ENCODE measurements at regions not wholly inside any gene's neighbourhood (a gene's known extent, or its start where the extent isn't known, plus 50 kb on each side); places are given as distances from the start of the nearest gene placed in this dataset.

DNA sequence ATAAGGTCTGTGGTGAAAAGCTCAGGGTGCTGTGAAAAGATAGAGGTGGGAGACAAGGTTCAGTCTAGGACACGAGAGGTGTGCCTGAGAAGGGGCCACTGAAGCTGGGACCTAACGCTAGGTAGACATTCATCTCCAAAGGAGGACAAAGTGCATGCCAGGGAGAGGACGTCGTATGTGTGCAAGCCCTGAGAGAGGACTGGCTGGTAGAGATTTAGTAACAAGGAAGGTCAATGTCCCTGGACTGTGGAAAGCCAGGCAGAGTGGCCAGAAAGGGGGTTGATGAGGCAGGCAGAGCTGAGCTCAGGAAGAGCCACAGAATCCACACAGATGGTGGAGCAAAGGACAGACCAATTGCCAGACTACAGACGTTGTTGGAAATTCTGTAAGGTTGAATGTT is 817.6 kb downstream of the CCSER2 start:
- no peak for DNase-seq (ENCODE audit: low read depth)
- TF ChIP-seq POLR2A (IDR thresholded peaks at IDR 0.05; ENCODE audit: extremely low read depth, insufficient read length) (no peak), MAX (IDR thresholded peaks at IDR 0.05; ENCODE audit: low read depth, low read length) (no peak), MYC (IDR thresholded peaks at IDR 0.05; ENCODE audit: low read depth, low read length) (no peak)
- TF ChIP-seq, protein P1, sequence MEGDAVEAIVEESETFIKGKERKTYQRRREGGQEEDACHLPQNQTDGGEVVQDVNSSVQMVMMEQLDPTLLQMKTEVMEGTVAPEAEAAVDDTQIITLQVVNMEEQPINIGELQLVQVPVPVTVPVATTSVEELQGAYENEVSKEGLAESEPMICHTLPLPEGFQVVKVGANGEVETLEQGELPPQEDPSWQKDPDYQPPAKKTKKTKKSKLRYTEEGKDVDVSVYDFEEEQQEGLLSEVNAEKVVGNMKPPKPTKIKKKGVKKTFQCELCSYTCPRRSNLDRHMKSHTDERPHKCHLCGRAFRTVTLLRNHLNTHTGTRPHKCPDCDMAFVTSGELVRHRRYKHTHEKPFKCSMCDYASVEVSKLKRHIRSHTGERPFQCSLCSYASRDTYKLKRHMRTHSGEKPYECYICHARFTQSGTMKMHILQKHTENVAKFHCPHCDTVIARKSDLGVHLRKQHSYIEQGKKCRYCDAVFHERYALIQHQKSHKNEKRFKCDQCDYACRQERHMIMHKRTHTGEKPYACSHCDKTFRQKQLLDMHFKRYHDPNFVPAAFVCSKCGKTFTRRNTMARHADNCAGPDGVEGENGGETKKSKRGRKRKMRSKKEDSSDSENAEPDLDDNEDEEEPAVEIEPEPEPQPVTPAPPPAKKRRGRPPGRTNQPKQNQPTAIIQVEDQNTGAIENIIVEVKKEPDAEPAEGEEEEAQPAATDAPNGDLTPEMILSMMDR (IDR thresholded peaks at IDR 0.05; ENCODE audit: low read depth, low read length), result no peak
- no peak overlapping the region for H3K4me3 ChIP-seq (ENCODE audit: low read depth, low read length)

DNA sequence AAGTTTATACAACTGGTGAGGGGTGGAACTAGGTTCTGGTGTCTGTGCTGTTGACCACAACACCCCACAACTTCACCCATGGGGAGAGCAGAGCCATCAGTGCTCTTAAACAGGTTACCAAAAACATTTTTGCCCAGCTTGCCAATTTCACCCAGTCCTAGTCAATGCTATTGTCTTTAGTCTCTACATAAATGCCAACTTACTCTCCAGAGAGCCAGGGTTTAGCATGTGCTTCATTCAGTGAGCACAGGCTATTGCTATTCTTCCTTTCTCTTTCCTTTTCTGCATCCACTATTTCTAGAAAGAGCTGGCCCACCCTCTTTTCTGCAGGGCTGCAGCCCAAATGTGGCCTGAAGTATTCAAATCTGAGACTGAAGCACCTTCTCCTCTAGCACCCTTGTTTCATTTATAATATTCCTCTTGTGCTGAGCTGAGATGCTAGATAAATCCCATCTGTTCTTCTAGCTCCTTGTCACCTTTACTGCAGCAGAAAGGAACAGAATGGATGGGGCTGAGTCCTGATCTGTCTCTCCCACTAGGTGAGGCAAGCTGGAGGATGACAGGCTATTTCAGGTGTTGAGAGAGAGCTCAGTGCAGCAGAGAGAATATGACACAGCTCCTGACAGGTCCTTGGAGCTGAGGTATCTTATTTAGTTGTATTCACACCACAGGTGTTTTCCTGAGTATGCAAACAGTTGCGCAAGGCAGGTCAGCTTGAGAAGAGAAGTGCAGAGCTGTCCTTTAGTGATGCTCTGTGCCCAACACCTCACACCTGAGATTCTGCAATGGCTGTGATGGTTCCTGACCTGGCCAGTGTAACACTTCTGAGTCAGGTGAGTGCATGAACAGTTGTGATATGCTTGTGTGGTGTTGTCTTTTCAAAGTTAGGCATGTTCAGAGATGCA is 819.2 kb downstream of the CCSER2 start:
- H3K4me3 ChIP-seq (ENCODE audit: low read depth, low read length), result no peak overlapping the region
- no peak for DNase-seq (ENCODE audit: low read depth)
- no peak for TF ChIP-seq POLR2A (IDR thresholded peaks at IDR 0.05; ENCODE audit: extremely low read depth, insufficient read length)

DNA sequence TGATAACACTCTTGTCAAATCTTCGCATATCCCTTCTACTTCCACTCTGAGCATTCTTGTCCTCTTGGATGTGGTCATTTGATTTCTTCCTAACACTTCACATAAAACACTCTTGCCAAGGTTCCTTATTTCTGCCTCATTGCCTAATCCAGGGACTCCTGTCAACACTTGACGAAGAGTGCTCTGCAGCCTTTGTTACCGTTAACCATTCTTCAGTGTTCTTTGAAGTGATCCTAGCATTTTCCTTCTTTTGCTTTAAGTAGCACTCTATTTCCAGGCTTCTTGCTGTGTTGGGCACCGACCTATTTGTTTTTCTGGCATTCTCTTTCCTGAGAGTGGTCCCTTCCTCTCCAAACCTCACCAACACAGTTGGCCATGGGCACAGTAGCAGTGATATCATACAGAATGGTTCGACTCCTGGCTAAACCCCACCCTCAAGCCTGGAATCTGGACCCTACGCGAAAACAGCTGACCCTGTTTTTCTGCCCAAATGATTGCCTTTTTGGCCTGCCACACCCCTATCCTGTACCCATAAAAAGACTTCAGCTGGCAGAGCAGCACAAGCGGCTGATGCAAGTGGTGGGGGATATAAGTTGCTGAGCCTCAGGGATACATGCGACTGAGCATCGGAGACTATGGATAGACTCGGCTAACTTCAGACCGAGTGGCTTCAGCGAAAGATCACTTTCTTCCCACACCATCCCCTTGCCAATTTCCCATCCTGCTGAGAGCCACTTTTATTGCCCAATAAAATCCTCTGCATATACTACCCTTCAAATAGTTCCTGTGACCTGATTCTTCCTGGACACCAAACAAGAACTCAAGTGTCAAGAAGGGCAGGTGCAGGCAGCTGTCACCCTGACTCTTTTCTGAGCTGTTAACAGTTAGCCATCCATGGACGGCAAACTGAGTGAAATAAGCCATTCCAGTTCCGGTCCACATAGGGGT is 820.6 kb downstream of the CCSER2 start:
- TF ChIP-seq POLR2A (IDR thresholded peaks at IDR 0.05; ENCODE audit: extremely low read depth, insufficient read length) (no peak), MYC (IDR thresholded peaks at IDR 0.05; ENCODE audit: low read depth, low read length) (no peak), MAX (IDR thresholded peaks at IDR 0.05; ENCODE audit: low read depth, low read length) (no peak)
- TF ChIP-seq, protein P1 (IDR thresholded peaks at IDR 0.05; ENCODE audit: low read depth, low read length), result no peak
- DNase-seq (ENCODE audit: low read depth), result no peak
- H3K4me3 ChIP-seq (ENCODE audit: low read depth, low read length), result no peak overlapping the region

DNA sequence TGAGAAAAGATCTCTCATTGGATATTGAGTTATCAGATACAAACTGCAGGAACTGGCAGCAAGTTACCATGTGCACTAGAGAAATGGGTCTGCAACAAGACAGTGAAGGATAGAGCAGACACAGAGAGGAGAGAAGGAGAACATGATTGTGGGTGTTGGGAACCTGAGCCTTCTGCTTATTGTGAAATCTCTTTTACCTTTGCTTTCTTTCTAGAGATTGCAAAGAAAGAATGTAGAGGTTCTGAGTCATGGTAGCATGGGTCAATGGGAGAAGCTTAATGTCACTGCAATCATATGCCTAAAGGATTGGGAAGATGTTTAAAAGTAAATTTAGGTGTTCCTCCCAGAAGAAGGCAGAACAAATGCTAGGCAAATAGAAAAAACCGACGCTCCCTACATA is 821.4 kb downstream of the CCSER2 start:
- DNase-seq (ENCODE audit: low read depth), result no peak
- TF ChIP-seq POLR2A (IDR thresholded peaks at IDR 0.05; ENCODE audit: extremely low read depth, insufficient read length) (no peak), MYC (IDR thresholded peaks at IDR 0.05; ENCODE audit: low read depth, low read length) (no peak), MAX (IDR thresholded peaks at IDR 0.05; ENCODE audit: low read depth, low read length) (no peak)
- TF ChIP-seq, protein P1 (IDR thresholded peaks at IDR 0.05; ENCODE audit: low read depth, low read length), result no peak
- no peak overlapping the region for H3K4me3 ChIP-seq (ENCODE audit: low read depth, low read length)

DNA sequence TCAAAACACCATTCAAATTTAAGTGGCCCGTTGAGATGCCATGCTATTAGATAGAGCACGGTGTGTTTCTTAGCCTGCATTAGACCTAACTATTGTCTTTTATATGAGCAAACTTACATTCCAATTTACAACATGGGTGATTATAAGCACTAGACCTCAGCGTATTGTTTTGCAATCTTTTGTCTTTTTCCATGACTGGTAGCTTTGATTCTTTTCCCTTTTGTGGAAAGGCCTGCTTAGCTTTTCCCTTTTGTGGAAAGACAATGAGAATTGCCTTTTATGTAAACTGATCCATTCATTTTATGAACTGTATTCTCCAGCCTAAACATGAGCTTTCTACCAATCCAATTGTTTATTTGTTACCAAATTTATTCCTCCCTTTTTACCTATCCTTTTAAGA is 823.1 kb downstream of the CCSER2 start:
- TF ChIP-seq, protein P1 (IDR thresholded peaks at IDR 0.05; ENCODE audit: low read depth, low read length), result no peak
- no peak for TF ChIP-seq MAX (IDR thresholded peaks at IDR 0.05; ENCODE audit: low read depth, low read length)
- TF ChIP-seq MYC (IDR thresholded peaks at IDR 0.05; ENCODE audit: low read depth, low read length), result no peak
- no peak for TF ChIP-seq POLR2A (IDR thresholded peaks at IDR 0.05; ENCODE audit: extremely low read depth, insufficient read length)
- H3K4me3 ChIP-seq (ENCODE audit: low read depth, low read length), result no peak overlapping the region
- no peak for DNase-seq (ENCODE audit: low read depth)

- DNase-seq (ENCODE audit: low read depth), result no peak
- H3K4me3 ChIP-seq (ENCODE audit: low read depth, low read length), result no peak overlapping the region
- TF ChIP-seq MYC (IDR thresholded peaks at IDR 0.05; ENCODE audit: low read depth, low read length) (no peak), MAX (IDR thresholded peaks at IDR 0.05; ENCODE audit: low read depth, low read length) (no peak)
- TF ChIP-seq, protein P1 (IDR thresholded peaks at IDR 0.05; ENCODE audit: low read depth, low read length), result no peak
These were observed 824.1 kb downstream of the CCSER2 start for GRCh38 chr10:85152496-85152895.
